HEK293T (cell line): ENCODE measurements at regions not wholly inside any gene's neighbourhood (a gene's known extent, or its start where the extent isn't known, plus 50 kb on each side); places are given as distances from the start of the nearest gene placed in this dataset.

Experiments used
- ARNT ChIP-seq: fragments of 450-650 bp; IDR thresholded peaks from 2 replicates; pipeline ENCODE4 v1.6.1; 2017; ENCODE audit warnings: mild to moderate bottlenecking
- BHLHE40 ChIP-seq: fragments of 450-650 bp; IDR thresholded peaks from 2 replicates; pipeline ENCODE4 v1.6.1; 2016; ENCODE audit warnings: mild to moderate bottlenecking, moderate library complexity, borderline replicate concordance
- ELF4 ChIP-seq: fragments of 450-650 bp; IDR thresholded peaks from 2 replicates; pipeline ENCODE4 v1.6.1; 2017; ENCODE audit warnings: antibody characterized with exemption
- FOXA1 ChIP-seq: fragments of 450-650 bp; IDR thresholded peaks from 2 replicates; pipeline ENCODE4 v1.6.1; 2016; ENCODE audit warnings: mild to moderate bottlenecking
- FOXK2 ChIP-seq: fragments of 450-650 bp; IDR thresholded peaks from 2 replicates; pipeline ENCODE4 v1.6.1; 2016; ENCODE audit warnings: mild to moderate bottlenecking
- FOXM1 ChIP-seq: fragments of 450-650 bp; IDR thresholded peaks from 2 replicates; pipeline ENCODE4 v1.6.1; 2017; ENCODE audit warnings: mild to moderate bottlenecking, borderline replicate concordance
- HDGF ChIP-seq: fragments of 450-650 bp; IDR thresholded peaks from 2 replicates; pipeline ENCODE4 v1.6.1; 2017; ENCODE audit warnings: antibody characterized with exemption, borderline replicate concordance
- L3MBTL2 ChIP-seq: fragments of 450-650 bp; conservative IDR thresholded peaks from 2 replicates; pipeline ENCODE4 v1.6.1; 2016; ENCODE audit warnings: mild to moderate bottlenecking
- LEF1 ChIP-seq: fragments of 450-650 bp; IDR thresholded peaks from 2 replicates; pipeline ENCODE4 v1.6.1; 2017; ENCODE audit warnings: mild to moderate bottlenecking, borderline replicate concordance
- SP1 ChIP-seq: fragments of 450-650 bp; IDR thresholded peaks from 2 replicates; pipeline ENCODE4 v1.6.1; 2017
- SUZ12 ChIP-seq: fragments of 450-650 bp; IDR thresholded peaks from 2 replicates; pipeline ENCODE4 v1.6.1; 2016; ENCODE audit warnings: mild to moderate bottlenecking
- ZNF384 ChIP-seq: fragments of 450-650 bp; IDR thresholded peaks from 2 replicates; pipeline ENCODE4 v1.6.1; 2016

DNA sequence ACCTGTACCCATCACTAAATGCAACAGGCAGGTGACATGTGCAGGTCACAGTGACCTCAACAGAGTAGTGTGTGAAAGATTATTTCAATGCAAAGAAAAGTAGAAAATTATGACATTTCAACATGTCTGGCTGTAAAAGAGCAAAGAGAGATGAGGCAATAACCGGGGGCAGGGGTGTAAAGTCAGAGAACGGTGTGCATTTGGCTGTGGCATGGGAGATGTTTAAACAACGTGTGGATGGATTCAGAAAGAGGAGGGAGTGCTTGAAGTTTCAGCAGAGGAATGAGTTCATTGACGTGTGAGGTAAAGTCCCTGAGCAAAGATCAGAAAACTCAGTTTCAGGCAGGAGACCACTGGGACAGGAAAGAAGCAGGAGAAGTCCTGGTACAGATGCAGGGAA is 229.7 kb downstream of the BUD13 start:
- TF ChIP-seq L3MBTL2 (no peak), FOXM1 (no peak), LEF1 (no peak), BHLHE40 (no peak), SP1 (no peak), ZNF384 (no peak), ARNT (no peak), HDGF (no peak), FOXA1 (no peak), FOXK2 (no peak), ELF4 (no peak), SUZ12 (no peak)
